ENCODE measurements at regions not wholly inside any gene's neighbourhood (a gene's known extent, or its start where the extent isn't known, plus 50 kb on each side); places are given as distances from the start of the nearest gene placed in this dataset.

GRCh38 chr7:13336227-13336626 is 648.8 kb downstream of the ARL4A start:
- no peak for DNase-seq

- no peak for DNase-seq
Observed at GRCh38 chr7:13352677-13353076, 636.8 kb downstream of the ETV1 start.

- DNase-seq, result no peak
Observed at GRCh38 chr7:13359656-13360055, 629.8 kb downstream of the ETV1 start.

- no peak for DNase-seq
Observed at GRCh38 chr7:13386741-13387140, 602.7 kb downstream of the ETV1 start.

- no peak for DNase-seq
Observed at GRCh38 chr7:13407911-13408310, 581.6 kb downstream of the ETV1 start.

- no peak for DNase-seq
Observed at GRCh38 chr7:13411151-13411550, 578.3 kb downstream of the ETV1 start.

- no peak for DNase-seq
Observed at GRCh38 chr7:13411636-13412035, 577.8 kb downstream of the ETV1 start.

GRCh38 chr7:13414181-13414580 is 575.3 kb downstream of the ETV1 start:
- no peak for DNase-seq

- no peak for DNase-seq
Observed at GRCh38 chr7:13414661-13415107, 574.8 kb downstream of the ETV1 start.

- DNase-seq, result no peak
Observed at GRCh38 chr7:13416071-13416470, 573.4 kb downstream of the ETV1 start.

GRCh38 chr7:13416544-13416943 is 572.9 kb downstream of the ETV1 start:
- DNase-seq, result no peak

GRCh38 chr7:13420726-13421125 is 568.7 kb downstream of the ETV1 start:
- no peak for DNase-seq

- no peak for DNase-seq
Observed at GRCh38 chr7:13421776-13422175, 567.7 kb downstream of the ETV1 start.

GRCh38 chr7:13433946-13434345 is 555.5 kb downstream of the ETV1 start:
- DNase-seq, result no peak

- DNase-seq, result no peak
Observed at GRCh38 chr7:13442226-13442625, 547.2 kb downstream of the ETV1 start.

GRCh38 chr7:13447637-13448036 is 541.8 kb downstream of the ETV1 start:
- no peak for DNase-seq

- DNase-seq, result no peak
Observed at GRCh38 chr7:13448243-13448642, 541.2 kb downstream of the ETV1 start.

GRCh38 chr7:13449460-13449859 is 540.0 kb downstream of the ETV1 start:
- DNase-seq, result no peak

GRCh38 chr7:13454916-13455592 is 534.4 kb downstream of the ETV1 start:
- no peak for DNase-seq

- DNase-seq, result no peak
Observed at GRCh38 chr7:13457790-13458189, 531.7 kb downstream of the ETV1 start.

GRCh38 chr7:13466874-13467547 is 522.5 kb downstream of the ETV1 start:
- DNase-seq, result no peak

GRCh38 chr7:13476881-13477444 is 512.5 kb downstream of the ETV1 start:
- no peak for DNase-seq

- no peak for DNase-seq
Observed at GRCh38 chr7:13489386-13489785, 500.1 kb downstream of the ETV1 start.

- DNase-seq, result no peak
Observed at GRCh38 chr7:13496976-13497375, 492.5 kb downstream of the ETV1 start.

All from stimulated activated CD4-positive, alpha-beta T cell treated with anti-CD3 and anti-CD28 coated beads, Interleukin-2, amount 100 ng/mL, for 24 hours (primary cell).